ENCODE measurements at regions not wholly inside any gene's neighbourhood (a gene's known extent, or its start where the extent isn't known, plus 50 kb on each side); places are given as distances from the start of the nearest gene placed in this dataset.

DNA sequence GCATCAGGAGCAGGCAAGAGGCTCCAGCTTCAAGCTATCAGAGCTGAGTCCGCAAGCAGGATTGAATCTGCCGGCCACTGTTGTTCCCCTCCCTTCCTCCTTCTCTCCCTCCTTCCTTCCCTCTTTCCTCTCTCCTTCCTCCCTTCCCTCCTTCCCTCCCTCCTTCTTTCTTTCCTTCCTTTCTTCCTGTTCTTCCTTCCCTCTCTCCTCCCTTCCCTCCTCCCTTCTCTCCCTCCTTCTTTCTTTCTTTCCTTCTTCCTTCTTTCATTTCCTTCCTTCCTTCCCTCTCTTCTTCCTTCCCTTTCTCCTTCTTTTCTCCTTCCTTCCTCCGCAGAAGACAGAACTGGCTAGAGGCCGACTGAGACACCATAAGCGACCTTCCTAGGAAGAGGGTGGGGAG, 534.0 kb downstream of the NPHP4 start:
- Histone ChIP-seq H3K9ac (no peak overlapping the region), H3K4me2 (no peak overlapping the region), H3K27ac (no peak overlapping the region), H3K9me3 (ENCODE audit: low read depth) (no peaks in the 10 kb centered on the region), H2AFZ (replicated peaks) (no peak overlapping the region), H3F3A (ENCODE audit: low read depth) (no peaks in the 10 kb centered on the region), H3K4me3 (no peak overlapping the region), H3K79me2 (ENCODE audit: low read depth) (no peaks in the 10 kb centered on the region), H3K36me3 (no peaks in the 10 kb centered on the region), H3K27me3 (peaks cover 7% of the 10 kb centered on the region), H3K4me1 (peaks cover 5% of the 10 kb centered on the region), H4K20me1 (ENCODE audit: low read depth) (no peaks in the 10 kb centered on the region)
- Mint-ChIP-seq H3K4me3 (no peak overlapping the region), H3K36me3 (no peaks in the 10 kb centered on the region), H3K27me3 (ENCODE audit: insufficient read depth, low read depth) (peaks cover 6% of the 10 kb centered on the region), H3K9me3 (peaks cover 15% of the 10 kb centered on the region), H3K27ac (no peak overlapping the region), H3K4me1 (peaks cover 34% of the 10 kb centered on the region)
- DNase-seq (ENCODE audit: low spot score), result no peak
- TF ChIP-seq, protein P1, sequence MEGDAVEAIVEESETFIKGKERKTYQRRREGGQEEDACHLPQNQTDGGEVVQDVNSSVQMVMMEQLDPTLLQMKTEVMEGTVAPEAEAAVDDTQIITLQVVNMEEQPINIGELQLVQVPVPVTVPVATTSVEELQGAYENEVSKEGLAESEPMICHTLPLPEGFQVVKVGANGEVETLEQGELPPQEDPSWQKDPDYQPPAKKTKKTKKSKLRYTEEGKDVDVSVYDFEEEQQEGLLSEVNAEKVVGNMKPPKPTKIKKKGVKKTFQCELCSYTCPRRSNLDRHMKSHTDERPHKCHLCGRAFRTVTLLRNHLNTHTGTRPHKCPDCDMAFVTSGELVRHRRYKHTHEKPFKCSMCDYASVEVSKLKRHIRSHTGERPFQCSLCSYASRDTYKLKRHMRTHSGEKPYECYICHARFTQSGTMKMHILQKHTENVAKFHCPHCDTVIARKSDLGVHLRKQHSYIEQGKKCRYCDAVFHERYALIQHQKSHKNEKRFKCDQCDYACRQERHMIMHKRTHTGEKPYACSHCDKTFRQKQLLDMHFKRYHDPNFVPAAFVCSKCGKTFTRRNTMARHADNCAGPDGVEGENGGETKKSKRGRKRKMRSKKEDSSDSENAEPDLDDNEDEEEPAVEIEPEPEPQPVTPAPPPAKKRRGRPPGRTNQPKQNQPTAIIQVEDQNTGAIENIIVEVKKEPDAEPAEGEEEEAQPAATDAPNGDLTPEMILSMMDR (IDR thresholded peaks at IDR 0.05), result no peak
- TF ChIP-seq EZH2 (IDR thresholded peaks at IDR 0.05), result no peak
- TF ChIP-seq EZH2phosphoT487 (IDR thresholded peaks at IDR 0.05), result no peak

DNA sequence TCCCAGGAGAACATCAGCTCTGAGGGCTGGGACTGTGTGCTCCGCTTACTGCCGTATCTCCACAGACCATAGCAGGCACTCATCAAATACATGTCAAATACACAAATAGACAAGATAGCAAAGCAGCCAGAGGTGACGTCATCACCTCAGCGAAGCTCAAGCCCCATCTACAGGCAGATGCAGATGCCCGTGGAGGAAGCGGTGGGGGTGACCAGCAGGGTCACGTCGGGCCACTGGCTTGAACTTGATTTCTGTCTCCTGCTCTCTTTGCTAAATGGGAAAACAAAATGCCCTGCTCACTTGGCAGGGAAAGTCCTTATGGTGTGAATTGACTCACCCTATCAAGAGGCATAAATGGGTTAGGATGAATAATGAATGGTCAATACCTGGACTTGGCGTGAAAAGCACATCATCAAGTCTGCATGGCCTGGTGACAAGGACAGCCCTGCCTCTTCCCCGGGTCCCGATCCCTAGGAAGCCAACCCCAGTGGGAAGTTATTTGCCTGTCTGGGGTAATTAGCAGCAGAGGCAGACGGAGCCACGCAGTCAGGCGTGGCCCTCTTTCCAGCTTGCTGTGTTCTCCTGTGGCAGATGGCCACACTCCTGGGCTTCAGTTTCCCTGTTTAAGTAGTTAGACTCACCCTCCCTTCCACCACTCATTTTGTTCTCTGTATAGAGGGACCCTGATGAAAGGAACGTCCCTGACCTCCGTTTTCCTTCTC, 536.0 kb downstream of the NPHP4 start:
- no peak overlapping the region for H3K4me2 ChIP-seq
- Mint-ChIP-seq H3K27ac (no peak overlapping the region), H3K4me1 (peaks cover 37% of the 10 kb centered on the region), H3K27me3 (ENCODE audit: insufficient read depth, low read depth) (peaks cover 6% of the 10 kb centered on the region), H3K9me3 (peaks cover 6% of the 10 kb centered on the region), H3K4me3 (no peak overlapping the region), H3K36me3 (no peaks in the 10 kb centered on the region)
- H3K4me3 ChIP-seq, result no peak overlapping the region
- no peaks in the 10 kb centered on the region for H4K20me1 ChIP-seq (ENCODE audit: low read depth)
- TF ChIP-seq EZH2phosphoT487 (IDR thresholded peaks at IDR 0.05), result no peak
- TF ChIP-seq, protein P1 (IDR thresholded peaks at IDR 0.05), result no peak
- no peak for TF ChIP-seq EZH2 (IDR thresholded peaks at IDR 0.05)
- peaks cover 7% of the 10 kb centered on the region for H3K27me3 ChIP-seq
- H3K36me3 ChIP-seq, result no peaks in the 10 kb centered on the region
- no peak for DNase-seq (ENCODE audit: low spot score)
- H3K27ac ChIP-seq, result no peak overlapping the region
- H3K9me3 ChIP-seq (ENCODE audit: low read depth), result no peaks in the 10 kb centered on the region
- no peaks in the 10 kb centered on the region for H3K79me2 ChIP-seq (ENCODE audit: low read depth)
- peaks cover 5% of the 10 kb centered on the region for H3K4me1 ChIP-seq
- H3K9ac ChIP-seq, result no peak overlapping the region
- H3F3A ChIP-seq (ENCODE audit: low read depth), result no peaks in the 10 kb centered on the region
- no peak overlapping the region for H2AFZ ChIP-seq (replicated peaks)

- Histone ChIP-seq H3K27me3 (peaks cover 7% of the 10 kb centered on the region), H3K9me3 (ENCODE audit: low read depth) (no peaks in the 10 kb centered on the region), H3K4me3 (no peak overlapping the region), H3K36me3 (no peaks in the 10 kb centered on the region), H3K27ac (no peak overlapping the region), H3K9ac (no peak overlapping the region), H3F3A (ENCODE audit: low read depth) (no peaks in the 10 kb centered on the region), H3K4me2 (no peak overlapping the region), H3K4me1 (peaks cover 5% of the 10 kb centered on the region), H3K79me2 (ENCODE audit: low read depth) (no peaks in the 10 kb centered on the region), H2AFZ (replicated peaks) (no peak overlapping the region), H4K20me1 (ENCODE audit: low read depth) (no peaks in the 10 kb centered on the region)
- no peak for DNase-seq (ENCODE audit: low spot score)
- peaks cover 3% of the 10 kb centered on the region for H3K27me3 Mint-ChIP-seq (ENCODE audit: insufficient read depth, low read depth)
- TF ChIP-seq, protein P1 (IDR thresholded peaks at IDR 0.05), result no peak
- no peak for TF ChIP-seq EZH2phosphoT487 (IDR thresholded peaks at IDR 0.05)
- TF ChIP-seq EZH2 (IDR thresholded peaks at IDR 0.05), result no peak
- H3K36me3 Mint-ChIP-seq, result no peaks in the 10 kb centered on the region
- H3K4me1 Mint-ChIP-seq, result peaks cover 39% of the 10 kb centered on the region
- H3K27ac Mint-ChIP-seq, result no peak overlapping the region
- H3K4me3 Mint-ChIP-seq, result no peak overlapping the region
- peaks cover 1% of the 10 kb centered on the region for H3K9me3 Mint-ChIP-seq
These were observed 536.6 kb downstream of the NPHP4 start for GRCh38 chr1:5455651-5456050.

Measured in neural progenitor cell (in vitro differentiated cells).